ENCODE measurements at regions not wholly inside any gene's neighbourhood (a gene's known extent, or its start where the extent isn't known, plus 50 kb on each side); places are given as distances from the start of the nearest gene placed in this dataset.
"Not testable (repeated sequence)": the region's sequence is repeated elsewhere in the genome, so short reads cannot be mapped to it uniquely, and the experiment has no call there.

DNA sequence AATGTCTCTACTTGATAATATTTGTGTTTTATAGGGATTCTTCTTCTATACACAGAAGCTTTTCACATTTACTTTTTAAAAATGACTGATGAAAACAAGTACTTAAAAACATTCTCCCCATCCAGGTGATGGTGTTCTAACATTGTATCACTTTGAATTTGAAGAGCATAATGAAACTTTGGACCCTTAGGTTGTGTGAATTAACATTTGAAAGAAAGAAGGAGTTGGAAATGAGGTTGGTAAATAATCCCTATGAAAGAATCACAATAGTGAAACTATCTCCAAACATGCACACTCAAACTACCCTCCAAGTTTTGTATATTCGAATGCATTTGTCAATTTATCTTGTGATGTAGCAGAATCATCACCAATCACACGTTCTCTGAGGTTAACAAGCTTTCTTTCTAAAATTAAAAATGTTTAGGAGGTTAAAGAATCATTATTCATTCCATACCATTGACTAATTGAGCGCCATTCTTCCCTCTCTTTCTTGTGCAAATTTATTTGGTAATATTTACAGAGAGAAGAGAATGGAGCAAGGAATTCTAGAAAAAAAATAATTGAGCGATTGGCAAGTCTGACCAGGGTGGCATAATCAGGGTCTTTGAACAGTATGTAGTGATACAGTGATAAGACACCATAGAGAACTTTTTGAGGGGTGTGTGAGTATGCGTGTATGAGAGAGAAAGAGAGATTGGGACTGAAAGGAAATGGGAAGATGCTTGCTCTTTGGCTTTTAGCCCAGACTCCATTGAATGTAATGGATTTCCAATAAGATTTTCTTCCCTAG is 260.0 kb upstream of the NRXN1 start:
- DNase-seq (ENCODE audit: low spot score in 2 of 2) (no peak), FAIRE-seq (no peak)

DNA sequence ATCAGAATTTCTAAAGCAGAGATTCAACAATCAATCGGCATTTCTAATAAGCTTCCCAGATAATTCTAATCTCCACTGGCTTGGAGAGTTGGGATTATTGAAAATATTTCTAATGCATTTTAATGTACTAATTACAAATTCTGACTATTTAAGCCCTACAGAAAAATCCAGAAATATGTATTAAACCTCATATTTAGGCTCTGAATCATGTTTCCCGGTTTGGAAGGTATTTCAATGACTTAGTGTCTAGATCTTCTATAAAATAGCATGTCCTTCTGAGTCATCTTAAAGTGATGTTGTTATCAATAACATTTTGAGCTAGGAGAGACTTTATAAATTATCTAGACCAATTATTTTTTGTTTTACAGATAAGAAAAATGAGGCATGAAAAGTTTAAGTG is 258.8 kb upstream of the NRXN1 start:
- no peak for FAIRE-seq
- DNase-seq (ENCODE audit: low spot score in 2 of 2) = no peak

DNA sequence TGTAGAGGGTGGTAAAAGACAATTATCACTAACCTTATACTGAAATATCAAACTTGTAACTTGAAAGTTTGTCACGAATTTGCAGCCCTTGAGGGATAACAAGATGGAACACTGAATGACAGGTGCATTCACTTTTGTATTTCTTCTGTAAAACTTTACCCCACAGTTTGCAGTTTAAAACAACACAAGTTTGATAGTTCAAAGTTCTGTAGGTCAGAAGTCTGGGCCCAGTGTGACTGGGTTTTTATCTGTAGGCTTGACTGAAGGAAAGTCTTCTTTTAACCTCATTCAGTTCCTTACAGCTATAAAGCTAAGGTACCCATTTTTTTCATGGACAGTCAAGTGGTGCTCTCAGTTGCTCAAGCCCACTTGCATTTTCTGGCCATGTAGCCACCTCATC is 257.1 kb upstream of the NRXN1 start:
- FAIRE-seq = no peak
- no peak for DNase-seq (ENCODE audit: low spot score in 2 of 2)

DNA sequence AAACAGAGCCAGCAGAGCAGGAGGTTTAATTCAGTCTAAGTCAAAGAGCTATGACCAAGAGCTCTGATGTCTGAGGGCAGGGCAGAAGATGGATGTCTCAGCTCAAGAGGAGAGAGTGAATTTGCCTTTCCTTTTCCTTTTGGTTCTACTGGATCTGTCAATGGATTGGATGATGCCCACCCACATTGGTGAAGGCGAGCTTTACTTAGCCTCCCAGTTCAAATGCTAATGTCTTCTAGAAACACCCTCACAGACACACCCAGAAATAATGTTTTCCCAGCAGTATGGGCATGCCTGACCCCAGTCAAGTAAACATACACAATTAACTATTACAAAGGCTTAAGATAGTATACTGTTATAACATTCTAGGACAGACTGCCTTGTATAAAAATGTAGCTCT is 236.3 kb upstream of the NRXN1 start:
- no peak for FAIRE-seq
- no peak for DNase-seq (ENCODE audit: low spot score in 2 of 2)

DNA sequence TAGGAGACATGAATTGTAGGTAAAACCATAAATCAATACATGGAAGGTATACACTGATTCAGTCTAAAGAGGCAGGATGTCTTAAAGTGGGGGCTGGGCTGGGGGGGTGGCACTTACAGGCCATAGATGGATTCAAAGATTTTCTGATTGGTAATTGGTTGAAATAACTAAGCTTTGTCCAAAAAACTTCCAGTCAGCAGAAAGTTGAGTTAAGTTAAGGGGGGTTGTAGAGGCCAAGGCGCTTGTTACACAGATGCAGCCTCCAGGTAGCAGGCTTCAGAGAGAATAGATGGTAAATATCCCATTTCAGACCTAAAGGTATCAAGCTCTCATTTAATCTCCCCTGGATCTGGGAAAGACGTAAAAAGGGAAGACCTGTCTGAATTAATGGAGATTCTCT is 233.6 kb upstream of the NRXN1 start:
- FAIRE-seq = no peak

DNA sequence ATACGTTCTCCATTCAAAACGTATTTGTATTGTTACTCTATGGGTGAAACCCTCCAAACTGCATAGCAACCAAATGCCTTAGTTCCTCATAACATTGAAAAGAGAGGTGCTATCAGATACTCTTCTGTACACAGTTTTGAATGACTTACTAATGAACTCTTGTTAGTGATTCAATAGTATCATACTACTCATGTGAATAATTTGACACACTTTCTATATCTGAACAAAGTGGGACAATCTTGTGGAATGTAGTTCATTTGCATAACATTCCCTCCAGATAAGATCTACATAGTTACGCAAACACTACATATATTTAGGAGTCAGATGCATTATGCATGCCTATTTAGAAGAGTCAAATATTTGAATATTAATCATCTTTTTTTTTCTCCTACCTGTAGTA is 232.0 kb upstream of the NRXN1 start:
- DNase-seq (ENCODE audit: low spot score in 2 of 2) (no peak), FAIRE-seq (no peak)

More for the DNA sequence above, 233.6 kb upstream of the NRXN1 start:
- DNase-seq (ENCODE audit: low spot score in 2 of 2) = no peak

DNA sequence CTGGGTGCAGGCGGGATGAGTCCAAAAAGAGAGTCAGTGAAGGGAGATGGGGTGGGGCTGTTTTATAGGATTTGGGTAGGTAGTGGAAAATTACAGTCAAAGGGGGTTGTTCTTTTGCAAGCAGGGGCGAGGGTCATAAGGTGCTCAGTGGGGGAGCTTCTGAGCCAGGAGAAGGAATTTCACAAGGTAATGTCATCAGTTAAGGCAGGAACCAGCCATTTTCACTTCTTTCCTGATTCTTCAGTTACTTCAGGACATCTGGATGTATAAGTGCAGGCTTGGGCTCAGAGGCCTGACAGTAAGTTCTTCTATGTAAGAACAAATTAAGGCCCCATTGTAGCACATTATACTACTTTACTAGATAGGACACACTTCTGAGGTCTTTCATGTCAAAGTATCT is 231.2 kb upstream of the NRXN1 start:
- FAIRE-seq; DNase-seq (ENCODE audit: low spot score in 2 of 2): not testable (repeated sequence)

DNA sequence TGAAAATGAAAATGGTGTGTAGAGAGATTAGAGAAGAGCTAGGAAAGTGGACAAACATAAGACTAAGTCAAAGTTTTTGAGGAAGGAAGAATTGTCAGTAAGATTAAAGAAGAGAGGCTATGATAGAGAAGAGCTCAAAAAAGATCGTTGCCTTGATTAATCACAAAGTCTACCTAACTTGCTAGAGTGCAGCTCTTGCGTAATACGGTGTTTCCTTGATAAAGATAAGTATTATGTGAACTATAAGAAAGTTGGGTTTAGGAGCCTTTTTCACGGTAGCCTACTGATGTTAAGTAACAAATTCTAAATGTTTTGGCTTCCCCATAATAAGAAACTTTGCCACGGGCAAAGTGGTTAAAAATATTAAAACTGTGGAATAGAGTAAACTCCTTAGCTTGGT is 226.4 kb upstream of the NRXN1 start:
- FAIRE-seq (no peak), DNase-seq (ENCODE audit: low spot score in 2 of 2) (no peak)

DNA sequence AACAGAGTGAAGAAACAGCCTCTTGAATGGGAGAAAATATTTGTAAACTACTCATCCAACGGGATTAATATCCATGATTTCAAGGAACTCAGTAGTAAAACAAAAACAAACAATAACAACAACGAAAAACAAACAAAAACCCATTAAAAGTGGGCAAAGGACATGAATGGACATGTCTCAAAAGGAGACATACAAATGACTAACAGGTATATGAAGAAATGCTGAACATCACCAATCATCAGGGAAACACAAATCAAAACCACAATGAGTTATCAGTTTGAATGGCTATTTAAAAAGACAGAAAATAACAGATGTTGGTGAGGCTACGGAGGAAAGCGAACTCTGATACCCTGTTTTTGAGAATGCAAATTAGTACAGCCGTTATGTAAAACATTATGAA is 224.8 kb upstream of the NRXN1 start:
- DNase-seq (ENCODE audit: low spot score in 2 of 2) = no peak
- no peak for FAIRE-seq

DNA sequence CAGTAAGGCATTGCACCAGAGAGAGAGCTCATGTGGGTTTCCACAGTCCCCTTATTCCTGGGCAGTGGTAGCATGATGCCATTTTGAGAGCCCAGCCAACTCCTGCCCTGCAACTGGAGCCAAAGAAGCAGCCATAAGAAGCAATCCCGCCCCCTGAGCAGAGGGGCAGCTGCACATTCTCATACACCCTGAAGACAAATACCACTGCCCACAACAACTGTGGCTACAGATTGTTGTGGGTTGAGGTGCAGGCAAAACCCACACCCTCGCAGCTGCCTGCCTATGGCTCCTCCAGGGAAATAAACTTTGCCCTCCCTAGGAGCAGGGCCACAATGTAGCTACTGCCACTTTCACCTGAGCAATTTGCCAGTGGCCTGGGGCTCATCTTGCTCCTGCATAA is 219.4 kb upstream of the NRXN1 start:
- DNase-seq (ENCODE audit: low spot score in 2 of 2) (no peak), FAIRE-seq (no peak)

DNA sequence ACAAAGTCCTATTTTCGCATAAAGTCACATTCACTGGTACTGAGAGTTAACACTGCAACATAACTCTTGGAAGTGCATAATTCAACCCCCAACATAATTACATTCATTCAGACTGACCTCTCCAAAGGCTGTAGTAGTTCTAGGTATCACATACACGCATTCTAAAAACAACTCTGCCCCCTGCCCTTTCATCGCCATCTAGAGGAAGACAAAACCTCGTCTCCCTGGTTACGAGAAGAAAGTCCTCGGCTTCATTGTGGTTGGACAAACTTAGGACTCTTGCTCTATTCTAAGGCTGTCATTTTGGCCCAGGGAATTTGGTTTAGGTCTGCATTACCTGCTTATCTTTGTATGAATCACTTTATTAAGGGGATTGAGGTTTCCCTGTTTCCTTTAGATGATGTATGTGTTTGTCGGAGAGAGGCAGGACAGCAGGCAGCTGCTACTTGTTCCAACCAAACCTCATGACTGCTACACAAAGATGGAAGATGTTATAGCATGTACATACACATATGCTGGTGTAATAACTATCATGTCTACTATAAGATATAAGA is 215.4 kb upstream of the NRXN1 start:
- FAIRE-seq (no peak), DNase-seq (ENCODE audit: low spot score in 2 of 2) (no peak)

DNA sequence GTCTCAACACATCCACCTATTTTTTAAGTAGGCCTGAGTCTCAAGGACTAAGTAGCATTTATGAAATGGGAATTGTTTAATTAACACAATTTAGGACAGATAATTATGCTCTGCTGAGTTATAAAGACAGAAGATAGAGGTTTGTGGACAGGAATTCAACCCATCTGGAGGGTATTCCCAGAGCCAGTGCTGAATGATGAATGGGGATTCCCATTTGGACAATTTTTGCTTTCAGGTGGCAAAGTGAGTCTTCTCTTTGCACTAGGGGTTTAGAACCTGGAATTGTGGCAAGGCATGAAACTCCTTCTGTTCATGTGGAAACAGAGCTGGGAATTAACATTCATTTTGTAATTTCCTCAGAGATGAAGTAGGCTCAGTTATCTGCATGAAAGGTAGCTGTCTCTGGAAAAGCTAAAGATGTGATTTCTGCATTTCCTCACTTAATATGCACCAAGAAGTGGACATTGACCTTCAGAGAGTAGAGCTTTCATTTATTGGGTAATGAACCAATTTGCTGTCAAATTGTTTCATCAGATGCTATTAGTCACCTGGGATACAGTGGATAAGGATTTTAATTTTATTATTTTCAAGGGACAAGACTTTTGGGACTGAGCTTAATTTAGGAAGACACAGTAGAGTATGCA is 212.1 kb upstream of the NRXN1 start:
- DNase-seq (ENCODE audit: low spot score in 2 of 2) (no peak), FAIRE-seq (no peak)

DNA sequence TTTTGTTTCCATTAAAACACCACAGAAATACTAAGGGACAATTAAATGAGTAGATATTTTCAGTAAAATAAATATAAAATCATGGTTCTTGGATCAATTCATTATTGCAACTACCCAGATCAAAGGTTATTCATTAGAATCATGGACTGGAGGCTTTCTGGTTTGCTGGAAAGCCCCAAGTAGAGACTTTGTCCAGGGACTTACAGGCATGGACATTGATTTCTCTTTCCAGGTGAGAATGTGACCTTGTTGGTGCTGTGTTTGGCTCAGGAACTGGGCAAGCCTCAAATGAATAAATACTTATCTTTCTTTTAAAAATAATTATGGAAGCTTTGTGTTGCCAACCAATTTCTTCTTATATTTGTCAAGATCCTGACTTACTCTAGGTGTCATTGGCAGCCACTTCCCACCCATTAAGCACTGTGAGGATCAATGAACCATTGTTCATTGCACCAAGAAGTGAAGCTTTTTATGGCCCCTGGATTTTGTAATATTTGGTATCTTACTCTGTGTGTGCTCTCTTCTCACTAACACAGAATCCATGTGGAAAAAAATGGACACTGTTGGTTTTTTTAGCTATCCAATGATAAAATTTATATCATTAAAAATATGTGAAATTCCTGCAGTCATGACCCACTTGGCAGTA is 205.8 kb upstream of the NRXN1 start:
- no peak for DNase-seq (ENCODE audit: low spot score in 2 of 2)
- FAIRE-seq = no peak

DNA sequence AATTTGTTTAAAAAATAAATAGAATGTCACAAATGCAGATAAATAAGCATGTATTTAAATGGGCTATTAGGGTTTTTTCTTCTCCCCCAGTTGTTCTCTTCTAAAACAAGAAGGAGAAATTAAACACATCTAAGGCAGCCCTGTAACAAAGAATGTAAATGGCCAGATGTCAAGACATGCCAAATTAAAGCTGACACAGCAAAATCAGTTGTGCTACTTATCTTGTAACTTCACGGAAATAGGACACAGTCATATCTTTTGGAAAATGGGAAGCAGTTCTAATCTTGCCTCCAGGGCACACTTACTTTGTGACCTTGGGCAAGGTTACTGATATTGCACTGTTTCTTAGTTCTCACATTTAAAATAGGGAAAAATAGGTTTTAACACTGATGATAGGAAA is 200.1 kb upstream of the NRXN1 start:
- no peak for FAIRE-seq
- no peak for DNase-seq (ENCODE audit: low spot score in 2 of 2)

DNA sequence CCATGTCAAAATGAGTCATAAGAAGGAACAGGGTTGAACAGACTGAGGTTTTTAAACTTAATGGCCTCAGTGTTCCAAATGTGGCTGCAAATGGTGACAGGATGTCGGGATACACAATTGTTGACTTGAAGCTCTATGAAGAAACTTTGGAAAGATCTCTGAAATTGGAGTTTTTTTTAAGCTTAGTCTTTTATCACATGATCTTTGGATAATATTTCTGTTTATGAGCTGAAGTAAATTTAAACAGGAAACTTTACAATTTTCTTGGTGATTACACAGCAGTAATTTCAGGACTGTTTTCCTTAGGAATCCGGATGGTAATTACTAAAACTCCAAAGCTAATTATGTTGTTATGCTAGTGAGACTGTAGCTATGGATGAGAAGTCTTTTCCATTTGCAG is 199.1 kb upstream of the NRXN1 start:
- DNase-seq (ENCODE audit: low spot score in 2 of 2) (no peak), FAIRE-seq (no peak)

DNA sequence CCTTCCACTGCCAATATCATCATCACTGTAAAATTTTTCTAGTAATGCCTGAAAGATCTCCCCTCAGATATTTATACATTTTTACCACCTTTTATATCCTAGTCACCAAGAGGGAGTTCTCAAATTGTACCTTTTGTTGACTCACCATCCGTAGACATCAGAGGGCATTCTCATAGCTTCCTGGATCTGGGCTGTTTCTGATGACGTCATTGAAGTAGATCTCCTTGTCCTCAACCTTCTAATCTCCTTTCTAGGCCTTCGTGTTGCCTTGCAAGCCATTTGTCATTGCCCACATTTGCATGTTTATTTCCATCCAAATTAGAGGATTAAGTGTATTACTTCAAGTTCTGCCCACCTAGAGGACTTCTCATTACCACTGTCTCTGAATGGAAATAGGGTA is 193.4 kb upstream of the NRXN1 start:
- DNase-seq (ENCODE audit: low spot score in 2 of 2) (no peak), FAIRE-seq (no peak)

DNA sequence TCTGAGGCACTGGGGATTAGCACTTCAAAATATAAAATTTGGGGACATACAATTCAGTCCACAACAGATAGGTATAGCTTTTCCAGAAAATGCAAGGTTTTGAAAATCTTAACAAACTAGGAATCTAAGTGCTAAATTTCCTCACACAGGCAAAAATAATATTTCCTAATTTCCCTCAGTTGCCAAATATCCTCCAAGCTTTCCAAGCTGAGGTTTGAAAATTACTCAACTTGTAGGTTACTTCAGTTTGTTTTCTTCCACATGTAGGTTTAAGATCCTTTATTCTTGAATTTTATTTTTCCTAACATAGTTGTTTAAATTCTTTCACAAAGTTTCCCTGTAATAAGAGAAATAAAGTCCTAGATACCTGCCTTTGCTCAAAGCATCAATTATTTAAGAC is 192.9 kb upstream of the NRXN1 start:
- DNase-seq (ENCODE audit: low spot score in 2 of 2) (no peak), FAIRE-seq (no peak)

DNA sequence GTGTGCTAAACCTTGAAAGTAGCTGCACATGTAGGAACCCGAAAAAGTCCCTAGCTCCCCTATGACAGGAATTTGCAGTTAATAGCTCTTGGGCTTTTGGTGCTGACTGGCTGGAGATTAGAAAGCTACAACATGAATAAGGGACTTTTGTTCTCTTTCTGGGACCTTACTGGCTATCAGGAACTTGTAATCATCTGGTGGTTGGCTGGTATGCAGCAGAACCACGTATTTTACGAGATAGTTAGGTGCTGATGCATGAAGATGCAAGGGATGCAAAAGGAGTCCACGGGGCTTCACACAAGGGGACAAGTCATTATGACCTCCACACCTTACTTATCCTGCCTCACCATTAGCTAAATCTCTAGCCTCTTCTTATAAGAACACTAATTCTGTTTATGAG is 190.2 kb upstream of the NRXN1 start:
- no peak for DNase-seq (ENCODE audit: low spot score in 2 of 2)
- no peak for FAIRE-seq

DNA sequence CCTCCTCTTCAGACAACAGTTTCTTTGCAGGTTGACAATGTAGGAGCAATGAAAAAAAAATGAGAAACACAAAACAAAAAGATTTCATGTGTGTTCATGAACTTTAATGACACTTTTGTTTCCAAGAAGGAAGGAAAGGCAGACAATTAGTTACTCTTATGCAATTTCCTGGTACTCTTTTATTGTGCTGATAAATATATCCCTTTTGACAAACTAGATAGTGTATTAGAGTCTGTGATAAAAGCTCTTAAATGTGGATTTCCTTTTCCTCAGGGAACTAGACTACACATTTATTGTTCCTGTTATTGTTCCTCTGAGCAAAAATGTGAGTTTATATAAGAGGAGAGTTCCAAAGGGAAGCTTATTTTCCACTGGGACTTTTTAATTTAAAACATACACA is 188.7 kb upstream of the NRXN1 start:
- DNase-seq (ENCODE audit: low spot score in 2 of 2) (no peak), FAIRE-seq (no peak)

DNA sequence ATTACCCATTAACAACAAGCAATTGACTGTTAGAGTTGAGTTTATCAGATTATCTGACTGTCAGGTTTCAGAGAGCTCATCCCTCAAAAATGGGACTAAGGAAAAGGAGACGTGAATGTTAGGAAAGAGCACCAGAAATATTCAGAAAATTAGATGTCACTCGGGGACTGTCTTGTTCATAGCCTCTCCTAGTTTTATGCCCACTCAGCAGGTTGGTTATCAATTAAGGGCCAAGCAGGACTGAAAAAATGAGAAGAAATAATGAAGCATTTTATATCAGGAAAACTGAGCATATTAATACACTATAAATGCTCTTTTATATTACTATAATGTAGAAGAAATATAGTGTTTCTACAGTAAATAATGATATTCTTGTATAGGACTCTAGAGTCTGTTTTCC is 188.1 kb upstream of the NRXN1 start:
- DNase-seq (ENCODE audit: low spot score in 2 of 2) = no peak
- FAIRE-seq = no peak

DNA sequence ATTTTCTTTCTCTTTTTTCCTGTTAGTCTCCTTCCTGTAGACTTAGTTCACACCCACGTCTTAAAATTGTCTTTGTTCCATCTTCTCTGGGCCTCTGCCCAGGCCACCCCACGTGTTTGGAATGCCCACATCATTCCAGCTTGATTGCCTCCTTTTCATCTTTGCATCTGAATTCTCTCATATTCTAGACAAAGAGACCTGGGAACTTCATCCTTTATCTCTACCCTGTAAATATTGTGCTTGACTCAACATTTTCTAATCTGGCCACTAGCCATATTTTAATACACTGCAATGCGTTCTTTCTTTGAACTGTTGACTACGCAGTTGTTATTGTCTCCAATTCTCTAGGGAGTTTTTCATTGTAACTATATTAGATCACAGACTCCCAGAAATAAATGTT is 187.5 kb upstream of the NRXN1 start:
- DNase-seq (ENCODE audit: low spot score in 2 of 2) = no peak

DNA sequence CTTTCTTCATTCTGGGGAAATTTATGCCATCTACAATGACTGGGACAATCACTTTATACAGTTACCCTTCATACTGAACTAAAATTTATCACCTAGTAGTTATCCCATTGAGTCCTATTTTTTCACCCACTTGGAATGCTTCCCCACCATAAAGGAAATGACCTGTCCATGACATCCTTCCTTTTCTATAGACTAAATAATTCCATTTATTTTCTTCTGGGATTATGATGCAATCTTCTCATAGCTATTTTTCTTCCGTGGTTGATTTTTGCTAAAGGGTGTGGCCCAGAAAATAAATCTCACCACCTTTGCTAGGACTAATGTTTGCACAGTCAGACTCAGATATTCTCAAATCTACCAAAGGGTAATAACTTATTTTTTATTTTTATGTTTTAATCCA is 186.1 kb upstream of the NRXN1 start:
- FAIRE-seq (no peak), DNase-seq (ENCODE audit: low spot score in 2 of 2) (no peak)

More for the DNA sequence above, 187.5 kb upstream of the NRXN1 start:
- FAIRE-seq = no peak
